ENCODE measurements at regions not wholly inside any gene's neighbourhood (a gene's known extent, or its start where the extent isn't known, plus 50 kb on each side); places are given as distances from the start of the nearest gene placed in this dataset.

GRCh38 chr1:175826705-175827104 lies 83.3 kb upstream of the TNR start:
- TF ChIP-seq CTCF (IDR thresholded peaks at IDR 0.05) (no peak), POLR2A (IDR thresholded peaks at IDR 0.05) (no peak)
